GM18909 (cell line): ENCODE measurements at regions not wholly inside any gene's neighbourhood (a gene's known extent, or its start where the extent isn't known, plus 50 kb on each side); places are given as distances from the start of the nearest gene placed in this dataset.

ENCODE experiments used
- ATAC-seq: cut with Tn5 transposase; IDR thresholded peaks from one replicate; pipeline ENCODE4 v1.9.1; 2021; ENCODE audit warnings: mild to moderate bottlenecking; ENCODE audit not compliant: unreplicated experiment, poor library complexity

- no peak for ATAC-seq
Measured at GRCh38 chr13:56189439-56189838, 951.3 kb upstream of the PRR20A start.

GRCh38 chr13:56189978-56190377 is 950.7 kb upstream of the PRR20A start:
- no peak for ATAC-seq

- no peak for ATAC-seq
Measured at GRCh38 chr13:56198350-56198749, 942.4 kb upstream of the PRR20A start.

GRCh38 chr13:56201834-56202233 is 938.9 kb upstream of the PRR20A start:
- no peak for ATAC-seq

- ATAC-seq, result no peak
Measured at GRCh38 chr13:56216221-56216620, 924.5 kb upstream of the PRR20A start.

- ATAC-seq, result no peak
Measured at GRCh38 chr13:56247692-56248091, 893.0 kb upstream of the PRR20A start.

- ATAC-seq, result no peak
Measured at GRCh38 chr13:56271686-56272085, 869.0 kb upstream of the PRR20A start.

- ATAC-seq, result no peak
Measured at GRCh38 chr13:56283262-56283828, 857.4 kb upstream of the PRR20A start.

- ATAC-seq, result no peak
Measured at GRCh38 chr13:56299650-56300049, 841.1 kb upstream of the PRR20A start.

- no peak for ATAC-seq
Measured at GRCh38 chr13:56314765-56315164, 826.0 kb upstream of the PRR20A start.

- ATAC-seq, result no peak
Measured at GRCh38 chr13:56317841-56318240, 822.9 kb upstream of the PRR20A start.

GRCh38 chr13:56332671-56333070 is 808.0 kb upstream of the PRR20A start:
- no peak for ATAC-seq

- no peak for ATAC-seq
Measured at GRCh38 chr13:56335775-56336174, 804.9 kb upstream of the PRR20A start.

- no peak for ATAC-seq
Measured at GRCh38 chr13:56338421-56338820, 802.3 kb upstream of the PRR20A start.

GRCh38 chr13:56347014-56347413 is 793.7 kb upstream of the PRR20A start:
- no peak for ATAC-seq

- no peak for ATAC-seq
Measured at GRCh38 chr13:56349866-56350265, 790.9 kb upstream of the PRR20A start.

GRCh38 chr13:56351041-56351440 is 789.7 kb upstream of the PRR20A start:
- no peak for ATAC-seq

GRCh38 chr13:56352361-56352760 is 788.4 kb upstream of the PRR20A start:
- no peak for ATAC-seq

- ATAC-seq, result no peak
Measured at GRCh38 chr13:56352901-56353300, 787.8 kb upstream of the PRR20A start.

- no peak for ATAC-seq
Measured at GRCh38 chr13:56356690-56357089, 784.0 kb upstream of the PRR20A start.

- ATAC-seq, result no peak
Measured at GRCh38 chr13:56378566-56378965, 762.2 kb upstream of the PRR20A start.

- no peak for ATAC-seq
Measured at GRCh38 chr13:56393549-56393948, 747.2 kb upstream of the PRR20A start.

- ATAC-seq, result no peak
Measured at GRCh38 chr13:56396318-56396717, 744.4 kb upstream of the PRR20A start.
